PC-3 (cell line): ENCODE measurements at regions not wholly inside any gene's neighbourhood (a gene's known extent, or its start where the extent isn't known, plus 50 kb on each side); places are given as distances from the start of the nearest gene placed in this dataset.
"Not testable (repeated sequence)": the region's sequence is repeated elsewhere in the genome, so short reads cannot be mapped to it uniquely, and the experiment has no call there.

Source experiments
- ATAC-seq: fragments of 200-7000 bp; cut with Tn5 transposase; 2 replicates; pipeline ENCODE4 v1.9.1; 2020; ENCODE audit warnings: mild to moderate bottlenecking, moderate library complexity
- BruUV-seq: library from RNA; stranded (reverse); fragments of 400-500 nt; replicated peaks from 2 replicates; lab custom pipeline; 2021; lab: Mats Ljungman, UMichigan
- CTCF ChIA-PET: fragments of 300-600 bp; sonication (Branson Sonifier 250); formaldehyde crosslinking; loops from one replicate; lab custom pipeline; 2022; ENCODE audit warnings: antibody characterized with exemption; lab: Charles Lee
- POLR2A ChIA-PET: fragments of 300-600 bp; sonication (Branson Sonifier 250); formaldehyde crosslinking; loops from one replicate; lab custom pipeline; 2022; ENCODE audit warnings: antibody characterized with exemption; ENCODE audit not compliant: unreplicated experiment; lab: Charles Lee
- DNase-seq: peaks from one replicate; pipeline ENCODE4 v3.0.0-alpha.2; 2015
- H2AFZ ChIP-seq: fragments of 300-600 bp; sonication (generic); 2 replicates; pipeline ENCODE4 v1.6.0; 2016; ENCODE audit warnings: antibody characterized with exemption, low read length
- H3F3A ChIP-seq: fragments of 300-600 bp; sonication (generic); one replicate; pipeline ENCODE4 v1.6.0; 2017; ENCODE audit warnings: antibody characterized with exemption, low read length, control low read depth, mild to moderate bottlenecking; ENCODE audit not compliant: unreplicated experiment
- H3K27ac ChIP-seq: fragments of 300-600 bp; sonication (generic); 2 replicates; pipeline ENCODE4 v1.5.1; 2016; ENCODE audit warnings: mild to moderate bottlenecking, low read length
- H3K27me3 ChIP-seq: fragments of 300-600 bp; sonication (generic); 2 replicates; pipeline ENCODE4 v1.6.1; 2016; ENCODE audit warnings: low read length, mixed read lengths
- H3K36me3 ChIP-seq: fragments of 300-600 bp; sonication (generic); 2 replicates; pipeline ENCODE4 v1.6.1; 2016; ENCODE audit warnings: low read depth, mixed run types, low read length, mixed read lengths
- H3K4me1 ChIP-seq: fragments of 300-600 bp; sonication (generic); 2 replicates; pipeline ENCODE4 v1.5.1; 2016; ENCODE audit warnings: low read length; ENCODE audit not compliant: insufficient read depth
- H3K4me2 ChIP-seq: fragments of 300-600 bp; sonication (generic); 2 replicates; pipeline ENCODE4 v1.6.0; 2016; ENCODE audit warnings: low read length
- H3K4me3 ChIP-seq: fragments of 300-600 bp; sonication (generic); 2 replicates; pipeline ENCODE4 v1.5.1; 2016; ENCODE audit warnings: mild to moderate bottlenecking, low read length, mixed read lengths
- H3K79me2 ChIP-seq: fragments of 300-600 bp; sonication (generic); 2 replicates; pipeline ENCODE4 v1.6.1; 2017; ENCODE audit warnings: low read length, mixed read lengths
- H3K9ac ChIP-seq: fragments of 300-600 bp; sonication (generic); 2 replicates; pipeline ENCODE4 v1.6.0; 2016; ENCODE audit warnings: mild to moderate bottlenecking, low read length
- H3K9me2 ChIP-seq: fragments of 300-600 bp; sonication (generic); replicated peaks from 2 replicates; pipeline ENCODE4 v1.6.1; 2016; ENCODE audit warnings: mixed run types, low read length, mixed read lengths
- H3K9me3 ChIP-seq: fragments of 300-600 bp; sonication (generic); 2 replicates; pipeline ENCODE4 v1.6.1; 2016; ENCODE audit warnings: low read length, mixed read lengths
- H4K20me1 ChIP-seq: fragments of 300-600 bp; sonication (generic); 2 replicates; pipeline ENCODE4 v1.6.1; 2016; ENCODE audit warnings: low read length, mixed read lengths
- intact Hi-C: fragments of 100-400 bp; cut with micrococcal nuclease; formaldehyde crosslinking; loops from 2 replicates; pipeline ENCODE4 v1.9.0; 2023

DNA sequence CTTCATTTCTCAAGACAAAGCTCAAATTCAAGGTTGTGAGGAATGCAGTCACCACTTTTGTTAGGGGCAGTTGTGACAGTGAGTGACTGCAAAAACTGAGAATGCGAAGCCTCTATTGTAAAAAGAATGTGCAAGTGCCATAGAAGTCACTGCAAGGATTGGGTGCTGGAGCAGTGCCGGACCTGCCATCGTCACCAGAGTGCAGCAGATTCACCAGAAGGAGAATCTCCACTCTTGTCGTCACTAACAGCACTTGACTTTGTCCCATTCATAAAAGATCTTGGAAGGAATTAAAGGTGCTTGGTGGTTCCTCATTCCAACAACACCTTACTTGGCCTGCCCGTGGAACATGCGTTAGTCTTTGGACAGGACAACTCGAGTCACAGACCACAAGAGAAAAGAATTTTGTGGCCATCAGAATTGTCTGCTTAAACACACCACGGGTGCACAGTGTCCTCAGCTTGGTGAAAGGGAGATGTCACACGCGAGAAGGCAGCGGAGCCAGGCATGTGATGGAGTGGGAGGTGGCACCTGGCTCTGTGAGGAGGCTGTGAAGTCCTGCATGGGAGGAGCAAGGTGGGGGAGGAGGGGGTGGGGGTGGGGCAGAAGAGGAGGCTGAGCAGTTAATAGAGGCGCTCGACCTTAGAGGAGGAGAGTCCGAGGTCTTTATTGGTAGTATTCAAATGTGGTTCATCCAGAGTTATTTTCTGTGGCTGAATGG is 100.9 kb upstream of the SPDYE9 start:
- H3K36me3 ChIP-seq, H3F3A ChIP-seq, H3K9me3 ChIP-seq, H3K4me1 ChIP-seq, H3K9ac ChIP-seq, POLR2A ChIA-PET, BruUV-seq, intact Hi-C loops, H3K79me2 ChIP-seq, H4K20me1 ChIP-seq, DNase-seq, H3K4me3 ChIP-seq, H3K27ac ChIP-seq, H3K9me2 ChIP-seq, ATAC-seq, CTCF ChIA-PET, H3K27me3 ChIP-seq, H3K4me2 ChIP-seq, H2AFZ ChIP-seq: not testable (repeated sequence)

DNA sequence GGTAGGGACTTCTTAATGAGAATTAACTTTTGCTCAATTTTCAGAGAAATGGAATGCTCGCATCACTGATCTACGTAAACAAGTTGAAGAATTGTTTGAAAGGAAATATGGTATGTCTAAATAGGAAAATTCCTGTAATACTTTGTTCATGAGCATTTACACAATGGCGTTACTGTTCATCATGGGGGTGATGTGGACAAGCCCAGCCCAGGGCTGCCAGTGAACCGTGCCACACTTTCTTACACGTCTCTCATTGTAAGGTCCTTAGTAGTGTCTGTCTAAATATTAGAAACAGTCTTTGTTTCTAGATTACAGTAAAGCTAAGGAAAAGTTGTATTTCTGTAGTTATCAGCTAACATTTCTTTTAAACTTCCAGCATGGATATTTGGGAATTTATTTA is 91.0 kb upstream of the SPDYE9 start:
- H3K4me3 ChIP-seq, intact Hi-C loops, H3K4me2 ChIP-seq, BruUV-seq, H3F3A ChIP-seq, H3K79me2 ChIP-seq, H3K4me1 ChIP-seq, POLR2A ChIA-PET, CTCF ChIA-PET, H3K9me2 ChIP-seq, H3K9ac ChIP-seq, H3K27me3 ChIP-seq, H3K36me3 ChIP-seq, DNase-seq, H4K20me1 ChIP-seq, H3K27ac ChIP-seq, H3K9me3 ChIP-seq, H2AFZ ChIP-seq: not testable (repeated sequence)
- peak; percentile 99 for ATAC-seq

DNA sequence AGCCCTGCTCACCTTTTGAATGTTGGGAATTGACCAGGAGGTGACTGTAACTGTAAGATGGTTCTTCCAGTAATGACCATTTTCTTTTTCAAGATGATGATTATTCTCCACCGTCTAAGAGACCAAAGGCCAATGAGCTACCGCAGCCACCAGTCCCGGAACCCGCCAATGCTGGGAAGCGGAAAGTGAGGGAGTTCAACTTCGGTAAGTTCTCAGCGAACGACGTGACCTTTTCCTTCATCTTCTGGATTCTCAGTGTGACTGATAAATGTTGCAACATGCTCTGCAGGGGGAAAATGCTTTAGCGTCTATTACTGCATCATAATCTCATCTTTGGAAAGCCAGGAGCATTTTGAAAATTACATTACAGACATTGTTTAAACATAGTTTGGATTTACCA is 89.5 kb upstream of the SPDYE9 start:
- H4K20me1 ChIP-seq, H3K9me3 ChIP-seq, H3K4me1 ChIP-seq, H3K9me2 ChIP-seq, intact Hi-C loops, H3K4me3 ChIP-seq, CTCF ChIA-PET, ATAC-seq, H3K27ac ChIP-seq, H2AFZ ChIP-seq, H3K79me2 ChIP-seq, BruUV-seq, DNase-seq, POLR2A ChIA-PET, H3K27me3 ChIP-seq, H3K9ac ChIP-seq, H3F3A ChIP-seq, H3K4me2 ChIP-seq, H3K36me3 ChIP-seq: not testable (repeated sequence)

DNA sequence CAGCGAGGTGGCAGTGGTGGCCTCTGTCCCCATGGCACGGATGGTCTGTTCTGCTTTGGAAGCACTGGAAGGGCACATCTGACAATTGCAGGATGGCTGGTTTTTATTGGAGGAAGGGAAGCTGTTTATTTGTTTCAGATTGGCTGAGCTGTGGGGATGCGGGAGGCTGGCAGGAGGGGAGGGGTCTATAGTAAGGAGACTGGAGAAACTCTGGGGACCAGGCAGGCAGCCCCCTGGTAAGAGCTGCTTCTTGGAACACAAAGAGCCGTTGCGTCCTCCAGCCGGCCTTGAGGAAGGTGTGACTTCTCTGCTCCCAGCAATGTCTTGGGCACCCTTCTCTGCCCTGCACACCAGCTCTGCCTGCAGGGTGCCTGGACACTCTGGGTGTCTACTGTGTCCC is 85.1 kb upstream of the SPDYE9 start:
- CTCF ChIA-PET, DNase-seq, H2AFZ ChIP-seq, H3K27me3 ChIP-seq, ATAC-seq, H4K20me1 ChIP-seq, H3K4me3 ChIP-seq, BruUV-seq, intact Hi-C loops, H3K9me2 ChIP-seq, POLR2A ChIA-PET, H3K27ac ChIP-seq, H3K9me3 ChIP-seq, H3K79me2 ChIP-seq, H3K4me1 ChIP-seq, H3K4me2 ChIP-seq, H3K36me3 ChIP-seq, H3K9ac ChIP-seq, H3F3A ChIP-seq: not testable (repeated sequence)

DNA sequence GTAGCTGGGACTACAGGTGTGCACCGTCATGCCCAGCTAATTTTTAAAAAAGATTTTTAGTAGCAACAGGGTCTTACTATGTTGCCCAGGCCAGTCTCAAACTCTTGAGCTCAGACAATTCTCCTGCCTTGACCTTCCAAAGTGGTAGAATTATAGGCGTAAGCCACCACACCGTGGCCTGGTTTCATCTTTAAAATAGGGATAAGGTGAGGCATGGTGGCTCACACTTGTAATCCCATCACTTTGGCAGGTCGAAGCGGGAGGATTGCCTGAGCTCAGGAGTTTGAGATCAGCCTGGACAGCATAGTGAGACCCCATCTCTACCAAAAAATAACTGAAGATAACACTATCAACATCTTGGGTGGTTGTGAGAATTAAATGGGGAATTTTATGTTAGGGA is 84.6 kb upstream of the SPDYE9 start:
- H4K20me1 ChIP-seq, CTCF ChIA-PET, H3K9me3 ChIP-seq, POLR2A ChIA-PET, DNase-seq, H2AFZ ChIP-seq, H3K9me2 ChIP-seq, H3K9ac ChIP-seq, BruUV-seq, H3K27me3 ChIP-seq, ATAC-seq, H3K79me2 ChIP-seq, H3K4me1 ChIP-seq, H3K4me3 ChIP-seq, intact Hi-C loops, H3F3A ChIP-seq, H3K27ac ChIP-seq, H3K36me3 ChIP-seq, H3K4me2 ChIP-seq: not testable (repeated sequence)

DNA sequence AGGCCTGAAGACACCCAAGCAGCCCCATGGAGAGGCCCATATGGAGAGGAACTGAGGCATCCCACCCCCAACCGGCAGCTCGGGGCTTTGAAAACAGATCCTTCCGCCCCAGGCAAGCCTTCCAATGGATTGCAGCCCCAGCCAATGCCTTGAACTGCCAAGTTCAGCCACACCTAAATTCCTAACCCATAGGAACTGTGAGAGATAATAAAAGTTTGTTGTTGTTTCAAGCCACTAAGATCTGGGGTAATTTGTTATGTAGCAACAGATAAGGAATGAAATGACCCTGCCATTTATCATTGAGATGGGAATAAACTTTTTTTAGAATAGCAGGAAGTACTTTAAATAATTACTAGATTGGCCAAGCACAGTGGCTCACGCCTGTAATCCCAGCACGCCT is 80.3 kb upstream of the SPDYE9 start:
- H3K27ac ChIP-seq, H3F3A ChIP-seq, H3K79me2 ChIP-seq, H3K4me3 ChIP-seq, CTCF ChIA-PET, ATAC-seq, H3K27me3 ChIP-seq, BruUV-seq, DNase-seq, intact Hi-C loops, H3K36me3 ChIP-seq, H4K20me1 ChIP-seq, H2AFZ ChIP-seq, H3K4me2 ChIP-seq, H3K9me2 ChIP-seq, H3K9me3 ChIP-seq, H3K4me1 ChIP-seq, POLR2A ChIA-PET, H3K9ac ChIP-seq: not testable (repeated sequence)

DNA sequence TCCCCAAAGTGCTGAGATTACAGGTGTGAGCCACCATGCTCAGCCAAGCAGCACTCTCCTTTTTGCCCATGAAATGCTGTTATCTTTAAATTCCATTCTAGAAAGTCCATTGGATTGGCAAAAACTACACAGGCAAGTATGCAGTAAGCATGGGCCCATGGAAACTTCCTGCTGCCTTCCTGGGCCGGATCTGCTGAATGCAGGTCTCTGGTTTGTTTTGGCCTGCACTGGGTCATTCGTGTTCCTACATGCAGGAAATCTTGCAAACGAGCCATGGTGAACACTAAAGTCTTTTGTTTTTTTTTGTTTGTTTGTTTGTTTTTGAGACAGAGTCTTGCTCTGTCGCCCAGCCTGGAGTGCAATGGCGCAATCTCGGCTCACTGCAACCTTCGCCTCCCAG is 76.8 kb upstream of the SPDYE9 start:
- H3K27me3 ChIP-seq, ATAC-seq, H3K9me3 ChIP-seq, H4K20me1 ChIP-seq, H3K9me2 ChIP-seq, H3K36me3 ChIP-seq, H3K79me2 ChIP-seq, H3K27ac ChIP-seq, POLR2A ChIA-PET, H2AFZ ChIP-seq, H3K4me3 ChIP-seq, H3K9ac ChIP-seq, H3K4me1 ChIP-seq, intact Hi-C loops, DNase-seq, CTCF ChIA-PET, H3K4me2 ChIP-seq, BruUV-seq, H3F3A ChIP-seq: not testable (repeated sequence)
